Aorta (tissue), 5 donors: ENCODE measurements at regions not wholly inside any gene's neighbourhood (a gene's known extent, or its start where the extent isn't known, plus 50 kb on each side); places are given as distances from the start of the nearest gene placed in this dataset.

Experiments
- ATAC-seq: fragments of 200-7000 bp; cut with Tn5 transposase; one replicate; pipeline ENCODE4 v1.9.1; 2022; ENCODE audit warnings: moderate library complexity; ENCODE audit not compliant: low FRiP score
- DNase-seq, 2 donors: peaks; one replicate each; pipeline ENCODE4 v3.0.0-alpha.2; 2020
- H3K27ac ChIP-seq, 2 donors: one replicate each; pipeline ENCODE4 v1.5.1; 2013; ENCODE audit warnings: low read length in 2 of 2, mild to moderate bottlenecking in 2 of 2, moderate library complexity in 2 of 2, control low read depth in 1 of 2, inconsistent platforms in 1 of 2, low read depth in 1 of 2
- H3K27me3 ChIP-seq, 2 donors: one replicate each; pipeline ENCODE4 v1.6.1; 2013; ENCODE audit warnings: control low read depth in 1 of 2, low read length in 1 of 2, mild to moderate bottlenecking in 1 of 2, moderate library complexity in 1 of 2; ENCODE audit not compliant: insufficient read depth in 2 of 2, control insufficient read depth in 1 of 2
- H3K36me3 ChIP-seq, 2 donors: one replicate each; pipeline ENCODE4 v1.6.1; 2013; ENCODE audit warnings: control low read depth in 1 of 2, low read length in 1 of 2, mild to moderate bottlenecking in 1 of 2; ENCODE audit not compliant: insufficient read depth in 2 of 2, control insufficient read depth in 1 of 2
- H3K4me1 ChIP-seq, 2 donors: one replicate each; pipeline ENCODE4 v1.6.1; 2013; ENCODE audit warnings: low read length in 2 of 2, control low read depth in 1 of 2, mild to moderate bottlenecking in 1 of 2, moderate library complexity in 1 of 2; ENCODE audit not compliant: insufficient read depth in 2 of 2, control insufficient read depth in 1 of 2
- H3K4me3 ChIP-seq, 2 donors: one replicate each; pipeline ENCODE4 v1.5.1; 2013; ENCODE audit warnings: low read length in 2 of 2, control low read depth in 1 of 2, mild to moderate bottlenecking in 1 of 2
- H3K9me3 ChIP-seq: one replicate; pipeline ENCODE4 v1.6.1; 2013; ENCODE audit warnings: mild to moderate bottlenecking, low read length; ENCODE audit not compliant: control insufficient read depth
- WGBS, 2 donors: extraction: QIAGEN DNeasy Blood & Tissue Kit; methylation state at CpG; one replicate each; pipeline ENCODE4 v1.1.7; 2013; 5-methylcytosine and 5-hydroxymethylcytosine counted together
- intact Hi-C, 2 donors: fragments of 100-400 bp; cut with DNase I; formaldehyde crosslinking; loops; one replicate each; pipeline versions ENCODE4 v1.14.2 to v1.15.0; 2022
- donor health status: healthy with polysubstance abuse.
- donor health status: Bipolar disorder and iron deficiency.
- donor health status: DM: no; HTN: no; CAD: no.
- donor health status: DM: no; HTN: no; CAD: no.
- donor health status: DM: yes; HTN: yes; CAD: no.

GRCh38 chr5:174412941-174413340 is 311.4 kb upstream of the MSX2 start:
- Histone ChIP-seq H3K9me3 (no peaks in the 10 kb centered on the region), H3K4me1 (peaks cover 0 to 2% of the 10 kb centered on the region in 2 donors), H3K27ac (no peak overlapping the region), H3K36me3 (no peaks in the 10 kb centered on the region), H3K27me3 (no peaks in the 10 kb centered on the region), H3K4me3 (no peak overlapping the region)
- ATAC-seq, result no peak
- intact Hi-C loops, result loop anchor here in 1 of 2 donors (5.0 to 10.0 kb wide), 2 partner anchors 76 to 798 kb away; partner anchors contain the start of gene BOD1
- 22 to 27% methylated on average over 3 of the region's 3 CpGs for WGBS, 2 donors
- peak in 1 of 2 donors; percentile 64 for DNase-seq

GRCh38 chr5:174413567-174414314 is 310.6 kb upstream of the MSX2 start:
- DNase-seq (no peak), ATAC-seq (no peak)
- Histone ChIP-seq H3K36me3 (no peaks in the 10 kb centered on the region), H3K4me3 (no peak overlapping the region), H3K27me3 (no peaks in the 10 kb centered on the region), H3K9me3 (no peaks in the 10 kb centered on the region), H3K27ac (no peak overlapping the region), H3K4me1 (peaks cover 0 to 2% of the 10 kb centered on the region in 2 donors)
- intact Hi-C loops, result loop anchor here in 1 of 2 donors (5.0 to 10.0 kb wide), 2 partner anchors 76 to 799 kb away; partner anchors contain the start of gene BOD1
- 17 to 22% methylated on average over 10 of the region's 10 CpGs for WGBS, 2 donors

GRCh38 chr5:174414315-174414710 is 310.1 kb upstream of the MSX2 start:
- Histone ChIP-seq H3K4me3 (no peak overlapping the region), H3K36me3 (no peaks in the 10 kb centered on the region), H3K4me1 (peaks cover 0 to 2% of the 10 kb centered on the region in 2 donors), H3K27me3 (no peaks in the 10 kb centered on the region), H3K27ac (peak overlapping the region in 1 of 2 donors; percentile 25), H3K9me3 (no peaks in the 10 kb centered on the region)
- intact Hi-C loops, result loop anchor here in 1 of 2 donors (5.0 to 10.0 kb wide), 2 partner anchors 77 to 800 kb away; partner anchors contain the start of gene BOD1
- DNase-seq, result no peak
- ATAC-seq, result no peak
- 0 to 3% methylated on average over 1 of the region's 1 CpG for whole genome bisulfite sequencing, 2 donors

GRCh38 chr5:174418809-174419539 is 305.4 kb upstream of the MSX2 start:
- intact Hi-C loops, result loop anchor here (1.0 to 10.0 kb wide), 4 partner anchors 308 to 804 kb away; partner anchors contain the start of gene BOD1 (in 1 of the 2)
- DNase-seq (no peak), ATAC-seq (peak; percentile 50)
- Histone ChIP-seq H3K27ac (no peak overlapping the region), H3K36me3 (no peaks in the 10 kb centered on the region), H3K9me3 (no peaks in the 10 kb centered on the region), H3K27me3 (no peaks in the 10 kb centered on the region), H3K4me1 (no peaks in the 10 kb centered on the region), H3K4me3 (peak overlapping the region; percentile 10 to 21)
- WGBS, 2 donors, result 1% methylated on average over 18 of the region's 18 CpGs

- H3K4me1 ChIP-seq, result no peaks in the 10 kb centered on the region
- no peaks in the 10 kb centered on the region for H3K36me3 ChIP-seq
- intact Hi-C loops, result loop anchor here (1.0 to 10.0 kb wide), 5 partner anchors 308 to 805 kb away; partner anchors contain the start of gene BOD1 (in 1 of the 2)
- H3K9me3 ChIP-seq, result no peaks in the 10 kb centered on the region
- H3K27me3 ChIP-seq, result no peaks in the 10 kb centered on the region
- 18% methylated on average over 17 of the region's 17 CpGs for WGBS, 2 donors
- DNase-seq (peak; percentile 92 to 98), ATAC-seq (peak; percentile 91)
- H3K27ac ChIP-seq, result no peak overlapping the region
- H3K4me3 ChIP-seq, result peak overlapping the region; percentile 10 to 21
These were observed 304.7 kb upstream of the MSX2 start for GRCh38 chr5:174419540-174420132.

GRCh38 chr5:174420651-174421407 is 303.6 kb upstream of the MSX2 start:
- intact Hi-C loops, result loop anchor here (2.0 to 5.0 kb wide), 3 partner anchors 306 to 516 kb away; no protein-coding TSS in a partner anchor
- no peaks in the 10 kb centered on the region for H3K9me3 ChIP-seq
- no peak overlapping the region for H3K4me3 ChIP-seq
- no peaks in the 10 kb centered on the region for H3K4me1 ChIP-seq
- H3K27me3 ChIP-seq, result no peaks in the 10 kb centered on the region
- DNase-seq (no peak), ATAC-seq (no peak)
- no peak overlapping the region for H3K27ac ChIP-seq
- H3K36me3 ChIP-seq, result no peaks in the 10 kb centered on the region
- WGBS, 2 donors, result 68 to 76% methylated on average over 1 of the region's 1 CpG

- H3K4me3 ChIP-seq, result no peak overlapping the region
- H3K27me3 ChIP-seq, result no peaks in the 10 kb centered on the region
- DNase-seq (no peak), ATAC-seq (no peak)
- no peaks in the 10 kb centered on the region for H3K4me1 ChIP-seq
- WGBS, 2 donors, result 85 to 86% methylated on average over 7 of the region's 7 CpGs
- no peaks in the 10 kb centered on the region for H3K9me3 ChIP-seq
- no peak overlapping the region for H3K27ac ChIP-seq
- intact Hi-C loops, result loop anchor here (2.0 to 5.0 kb wide), 3 partner anchors 306 to 516 kb away; no protein-coding TSS in a partner anchor
- no peaks in the 10 kb centered on the region for H3K36me3 ChIP-seq
These were observed 303.0 kb upstream of the MSX2 start for GRCh38 chr5:174421408-174421805.

- no peaks in the 10 kb centered on the region for H3K4me1 ChIP-seq
- ATAC-seq, result no peak
- intact Hi-C loops, result loop anchor here in 1 of 2 donors (5.0 kb wide), 2 partner anchors 304 to 514 kb away; no protein-coding TSS in a partner anchor
These were observed 300.8 kb upstream of the MSX2 start for GRCh38 chr5:174423558-174423957.

More at GRCh38 chr5:174423558-174423957, 300.8 kb upstream of the MSX2 start:
- 93 to 94% methylated on average over 11 of the region's 11 CpGs for WGBS, 2 donors
- Histone ChIP-seq H3K36me3 (no peaks in the 10 kb centered on the region), H3K9me3 (no peaks in the 10 kb centered on the region), H3K27me3 (no peaks in the 10 kb centered on the region), H3K27ac (no peak overlapping the region), H3K4me3 (no peak overlapping the region)
- no peak for DNase-seq
